ENCODE measurements at regions not wholly inside any gene's neighbourhood (a gene's known extent, or its start where the extent isn't known, plus 50 kb on each side); places are given as distances from the start of the nearest gene placed in this dataset.

- TF ChIP-seq MAX (IDR thresholded peaks at IDR 0.05; ENCODE audit: low read depth, low read length) (no peak), MYC (IDR thresholded peaks at IDR 0.05; ENCODE audit: low read depth, low read length) (no peak), POLR2A (IDR thresholded peaks at IDR 0.05; ENCODE audit: extremely low read depth, insufficient read length) (no peak), CTCF (IDR thresholded peaks at IDR 0.05; ENCODE audit: low read depth, low read length) (no peak)
- no peak overlapping the region for H3K4me3 ChIP-seq (ENCODE audit: low read depth, low read length)
- DNase-seq (ENCODE audit: low read depth) = no peak
Observed at GRCh38 chr3:74357881-74358280, 256.6 kb downstream of the CNTN3 start.

- H3K4me3 ChIP-seq (ENCODE audit: low read depth, low read length) = no peak overlapping the region
- TF ChIP-seq CTCF (IDR thresholded peaks at IDR 0.05; ENCODE audit: low read depth, low read length) (peak; percentile 12), MAX (IDR thresholded peaks at IDR 0.05; ENCODE audit: low read depth, low read length) (no peak)
- DNase-seq (ENCODE audit: low read depth) = peak; percentile 3
Observed at GRCh38 chr3:74353039-74353438, 261.4 kb downstream of the CNTN3 start.

- no peak for DNase-seq (ENCODE audit: low read depth)
- H3K4me3 ChIP-seq (ENCODE audit: low read depth, low read length) = no peak overlapping the region
- TF ChIP-seq CTCF (IDR thresholded peaks at IDR 0.05; ENCODE audit: low read depth, low read length) (no peak), MYC (IDR thresholded peaks at IDR 0.05; ENCODE audit: low read depth, low read length) (no peak), MAX (IDR thresholded peaks at IDR 0.05; ENCODE audit: low read depth, low read length) (no peak), POLR2A (IDR thresholded peaks at IDR 0.05; ENCODE audit: extremely low read depth, insufficient read length) (no peak)
Observed at GRCh38 chr3:74352166-74352565, 262.3 kb downstream of the CNTN3 start.

- TF ChIP-seq MAX (IDR thresholded peaks at IDR 0.05; ENCODE audit: low read depth, low read length) = no peak
- no peak for DNase-seq (ENCODE audit: low read depth)
- H3K4me3 ChIP-seq (ENCODE audit: low read depth, low read length) = no peak overlapping the region
Observed at GRCh38 chr3:74351213-74351612, 263.2 kb downstream of the CNTN3 start.

- DNase-seq (ENCODE audit: low read depth) = no peak
- no peak for TF ChIP-seq MAX (IDR thresholded peaks at IDR 0.05; ENCODE audit: low read depth, low read length)
- H3K4me3 ChIP-seq (ENCODE audit: low read depth, low read length) = no peak overlapping the region
Observed at GRCh38 chr3:74349015-74349414, 265.4 kb downstream of the CNTN3 start.

- DNase-seq (ENCODE audit: low read depth) = no peak
- TF ChIP-seq MYC (IDR thresholded peaks at IDR 0.05; ENCODE audit: low read depth, low read length) (no peak), MAX (IDR thresholded peaks at IDR 0.05; ENCODE audit: low read depth, low read length) (0 out of 2 replicates have a peak, but pooled peaks have one; percentile 14)
- H3K4me3 ChIP-seq (ENCODE audit: low read depth, low read length) = no peak overlapping the region
Observed at GRCh38 chr3:74347563-74348268, 266.7 kb downstream of the CNTN3 start.

- no peak for TF ChIP-seq MYC (IDR thresholded peaks at IDR 0.05; ENCODE audit: low read depth, low read length)
- TF ChIP-seq CTCF (IDR thresholded peaks at IDR 0.05; ENCODE audit: low read depth, low read length) = no peak
- no peak for TF ChIP-seq MAX (IDR thresholded peaks at IDR 0.05; ENCODE audit: low read depth, low read length)
Observed at GRCh38 chr3:74346896-74347295, 267.6 kb downstream of the CNTN3 start.

More at GRCh38 chr3:74346896-74347295, 267.6 kb downstream of the CNTN3 start:
- DNase-seq (ENCODE audit: low read depth) = no peak
- H3K4me3 ChIP-seq (ENCODE audit: low read depth, low read length) = no peak overlapping the region
